K562 (cell line): ENCODE measurements at regions not wholly inside any gene's neighbourhood (a gene's known extent, or its start where the extent isn't known, plus 50 kb on each side); places are given as distances from the start of the nearest gene placed in this dataset.

Experiments
- ATAC-seq: fragments of 200-7000 bp; cut with Tn5 transposase; 3 replicates; pipeline ENCODE4 v1.9.1; 2020; ENCODE audit warnings: moderate library complexity
- BruUV-seq: library from RNA; stranded (reverse); fragments of 400-500 nt; replicated peaks from 2 replicates; lab custom pipeline; 2021; lab: Mats Ljungman, UMichigan
- CTCF ChIA-PET: fragments of 300-600 bp; formaldehyde crosslinking; extraction: SDS; loops from one replicate; lab custom pipeline; 2021; ENCODE audit warnings: low intra/inter-chr PET ratio; lab: Yijun Ruan, JAX
- POLR2A ChIA-PET: fragments of 300-600, 350-650 bp; sonication (Branson Sonifier 250); formaldehyde crosslinking; extraction: SDS; loops from one replicate; lab custom pipeline; 2021; ENCODE audit warnings: antibody characterized with exemption, inconsistent platforms; lab: Yijun Ruan, JAX
- DNase-seq, 4 experiments: peaks; one replicate each; pipeline versions ENCODE4 v3.0.0 to v3.0.0-alpha.2; 2011 to 2018; ENCODE audit warnings: low spot score in 3 of 4, mixed read lengths in 3 of 4; ENCODE audit errors: extremely low read depth in 1 of 4
- FAIRE-seq: peaks from 2 replicates; lab custom pipeline; 2011; peaks lifted over from hg19 to GRCh38; lab: Jason Lieb, UNC
- H2AFZ ChIP-seq: 2 replicates; pipeline ENCODE4 v1.6.0; 2011; ENCODE audit warnings: low read depth, low read length, control low read depth, inconsistent platforms
- H3K27ac ChIP-seq: fragments of 200-600 bp; 3 replicates; pipeline ENCODE4 v1.8.0; 2011; ENCODE audit warnings: low read depth, mild to moderate bottlenecking, control low read depth, inconsistent platforms, low read length, moderate library complexity, mixed read lengths; ENCODE audit errors: extremely low read depth
- H3K27me3 ChIP-seq, 2 experiments: fragments of 300-600 bp in 1 of 2; 2 replicates in 1 of 2; 3 replicates in 1 of 2; pipeline versions ENCODE4 v1.6.0 to v1.8.0; 2011; ENCODE audit warnings: inconsistent platforms in 2 of 2, low read length in 2 of 2, mild to moderate bottlenecking in 1 of 2, mixed read lengths in 1 of 2, moderate library complexity in 1 of 2; ENCODE audit not compliant: control insufficient read depth in 2 of 2, insufficient read depth in 2 of 2
- H3K36me3 ChIP-seq: fragments of 300-600 bp; 3 replicates; pipeline ENCODE4 v1.8.0; 2011; ENCODE audit warnings: mild to moderate bottlenecking, low read length, inconsistent platforms; ENCODE audit not compliant: control insufficient read depth, insufficient read depth
- H3K4me1 ChIP-seq, 2 experiments: fragments of 200-600 bp in 1 of 2; replicated peaks in 1 of 2; 2 replicates in 1 of 2; 3 replicates in 1 of 2; pipeline versions ENCODE4 v1.5.1 to v1.8.0; 2011; ENCODE audit warnings: inconsistent platforms in 2 of 2, low read length in 2 of 2, mild to moderate bottlenecking in 1 of 2, mixed read lengths in 1 of 2, moderate library complexity in 1 of 2; ENCODE audit not compliant: control insufficient read depth in 2 of 2, insufficient read depth in 2 of 2
- H3K4me2 ChIP-seq: 2 replicates; pipeline ENCODE4 v1.6.1; 2011; ENCODE audit warnings: low read length, control low read depth, inconsistent platforms, mixed read lengths; ENCODE audit not compliant: insufficient read depth
- H3K4me3 ChIP-seq: fragments of 200-600 bp; sonication (generic), shearing (Covaris generic); 2 replicates; pipeline ENCODE4 v1.5.1; 2016; ENCODE audit warnings: control low read depth, inconsistent platforms
- H3K79me2 ChIP-seq: fragments of 200-600 bp; 3 replicates; pipeline ENCODE4 v1.8.0; 2011; ENCODE audit warnings: low read length, inconsistent platforms; ENCODE audit not compliant: control insufficient read depth, insufficient read depth
- H3K9ac ChIP-seq, 2 experiments: 2 replicates each; pipeline versions ENCODE4 v1.6.0 to v1.6.1; 2011; ENCODE audit warnings: low read depth in 2 of 2, low read length in 2 of 2, control low read depth in 1 of 2, inconsistent platforms in 1 of 2, mild to moderate bottlenecking in 1 of 2, mixed read lengths in 1 of 2; ENCODE audit not compliant: insufficient read depth in 1 of 2
- H3K9me1 ChIP-seq: one replicate; pipeline ENCODE4 v1.6.0; 2011; ENCODE audit warnings: inconsistent platforms, mild to moderate bottlenecking, low read length, moderate library complexity; ENCODE audit not compliant: control insufficient read depth, insufficient read depth
- H3K9me3 ChIP-seq: replicated peaks from 2 replicates; pipeline ENCODE4 v1.5.1; 2011; ENCODE audit warnings: low read depth, low read length, inconsistent platforms; ENCODE audit not compliant: control insufficient read depth, insufficient read depth
- H4K20me1 ChIP-seq: replicated peaks from 2 replicates; pipeline ENCODE4 v1.6.1; 2011; ENCODE audit warnings: low read length, inconsistent platforms, mixed read lengths; ENCODE audit not compliant: control insufficient read depth, insufficient read depth
- EWSR1 ChIP-seq: fragments of 450-650 bp; IDR thresholded peaks from 2 replicates; pipeline ENCODE4 v1.6.1; 2018; ENCODE audit warnings: borderline replicate concordance, mild to moderate bottlenecking, low read depth, moderate library complexity; ENCODE audit not compliant: partially characterized antibody
- L3MBTL2 ChIP-seq: fragments of 450-650 bp; IDR thresholded peaks from 2 replicates; pipeline ENCODE4 v1.6.1; 2016; ENCODE audit warnings: mild to moderate bottlenecking, moderate library complexity
- MAZ ChIP-seq, 2 experiments: fragments of 450-650 bp in 1 of 2; sonication (generic) in 1 of 2; formaldehyde crosslinking; IDR thresholded peaks in 1 of 2; conservative IDR thresholded peaks in 1 of 2; 2 replicates each; pipeline versions ENCODE4 v1.4.0 to v1.5.0; 2020; ENCODE audit warnings: mild to moderate bottlenecking in 1 of 2, missing genetic modification reagents in 1 of 2
- ZC3H8 ChIP-seq: fragments of 450-650 bp; IDR thresholded peaks from 2 replicates; pipeline ENCODE4 v1.6.1; 2017
- ZNF184 ChIP-seq: sonication (generic); formaldehyde crosslinking; IDR thresholded peaks from 2 replicates; pipeline ENCODE4 v1.5.0; 2020; ENCODE audit warnings: missing genetic modification reagents
- ZNF766 ChIP-seq: fragments of 200-800 bp; sonication (Bioruptor generic); conservative IDR thresholded peaks from 2 replicates; pipeline ENCODE4 v1.6.1; 2016; ENCODE audit warnings: missing genetic modification characterization, missing compliant biosample characterization
- WGBS: fragments of 100-300 bp; shearing (Covaris generic); methylation state at CpG from one replicate; pipeline ENCODE4 v1.1.6; 2016; ENCODE audit warnings: low coverage, mixed read lengths; ENCODE audit not compliant: insufficient coverage; ENCODE audit errors: missing lambda C conversion rate; 5-methylcytosine and 5-hydroxymethylcytosine counted together
- in situ Hi-C: fragments of 300-500 bp; cut with MboI; formaldehyde crosslinking; loops from 4 replicates; pipeline ENCODE4 v1.15.0; 2018; ENCODE audit warnings: inconsistent platforms, mixed read lengths
- intact Hi-C: fragments of 100-400 bp; cut with micrococcal nuclease; formaldehyde crosslinking; loops from 2 replicates; pipeline ENCODE4 v1.14.2; 2022
- TF ChIP-seq, protein P1 (sequence below): sonication (generic); formaldehyde crosslinking; IDR thresholded peaks from 2 replicates; pipeline ENCODE4 v1.9.0; 2022; ENCODE audit warnings: mild to moderate bottlenecking, missing genetic modification reagents
- TF ChIP-seq, protein P2 (sequence below): sonication (generic); formaldehyde crosslinking; IDR thresholded peaks from 2 replicates; pipeline ENCODE4 v1.8.1; 2023; ENCODE audit warnings: mild to moderate bottlenecking, missing genetic modification reagents, moderate library complexity
- TF ChIP-seq, protein P3 (sequence below): fragments of 450-650 bp; IDR thresholded peaks from 2 replicates; pipeline ENCODE4 v1.6.1; 2017; ENCODE audit warnings: mild to moderate bottlenecking, moderate library complexity

DNA sequence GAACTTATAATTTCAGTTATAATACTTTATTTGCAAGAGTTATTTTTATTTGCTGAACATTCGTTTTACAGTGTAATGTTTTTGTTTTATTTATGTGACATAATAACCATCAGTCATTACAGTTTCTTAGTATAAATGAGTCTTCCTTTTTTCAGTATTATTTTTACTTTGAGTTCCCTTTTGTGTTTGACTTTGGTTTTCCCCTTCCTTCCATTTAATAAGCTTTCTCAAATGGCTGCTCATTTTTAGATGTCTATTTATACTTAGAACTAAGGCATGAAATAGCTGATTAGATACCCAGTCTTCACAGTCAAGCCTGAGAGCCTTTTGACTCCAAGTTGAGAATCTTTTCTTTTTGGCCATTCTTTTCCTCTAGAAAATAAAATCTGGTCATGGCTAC is 404.5 kb downstream of the LRFN5 start:
- H2AFZ ChIP-seq: no peak overlapping the region
- CTCF ChIA-PET: no interaction called here
- ATAC-seq: no peak

More for the DNA sequence above, 404.5 kb downstream of the LRFN5 start:
- no peak overlapping the region for H3K4me2 ChIP-seq
- no peaks in the 10 kb centered on the region for H3K79me2 ChIP-seq
- no peaks in the 10 kb centered on the region for H3K27me3 ChIP-seq
- H4K20me1 ChIP-seq: no peaks in the 10 kb centered on the region
- H3K9ac ChIP-seq: no peak overlapping the region
- no peak overlapping the region for H3K27ac ChIP-seq
- 0% methylated on average over 1 of the region's 1 CpG for WGBS
- H3K4me1 ChIP-seq: no peaks in the 10 kb centered on the region
- in situ Hi-C loops: no loop called here
- DNase-seq: no peak
- no peaks in the 10 kb centered on the region for H3K9me3 ChIP-seq
- intact Hi-C loops: no loop called here
- TF ChIP-seq, protein P1, sequence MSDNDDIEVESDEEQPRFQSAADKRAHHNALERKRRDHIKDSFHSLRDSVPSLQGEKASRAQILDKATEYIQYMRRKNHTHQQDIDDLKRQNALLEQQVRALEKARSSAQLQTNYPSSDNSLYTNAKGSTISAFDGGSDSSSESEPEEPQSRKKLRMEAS: no peak
- TF ChIP-seq ZNF184 (CRISPR knock-in tag): no peak
- no peak for TF ChIP-seq L3MBTL2
- TF ChIP-seq, protein P2, sequence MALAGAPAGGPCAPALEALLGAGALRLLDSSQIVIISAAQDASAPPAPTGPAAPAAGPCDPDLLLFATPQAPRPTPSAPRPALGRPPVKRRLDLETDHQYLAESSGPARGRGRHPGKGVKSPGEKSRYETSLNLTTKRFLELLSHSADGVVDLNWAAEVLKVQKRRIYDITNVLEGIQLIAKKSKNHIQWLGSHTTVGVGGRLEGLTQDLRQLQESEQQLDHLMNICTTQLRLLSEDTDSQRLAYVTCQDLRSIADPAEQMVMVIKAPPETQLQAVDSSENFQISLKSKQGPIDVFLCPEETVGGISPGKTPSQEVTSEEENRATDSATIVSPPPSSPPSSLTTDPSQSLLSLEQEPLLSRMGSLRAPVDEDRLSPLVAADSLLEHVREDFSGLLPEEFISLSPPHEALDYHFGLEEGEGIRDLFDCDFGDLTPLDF (CRISPR knock-in tag): no peak
- no peak for TF ChIP-seq EWSR1
- no peak for TF ChIP-seq MAZ (CRISPR knock-in tag; conservative IDR thresholded peaks at IDR 0.05 in 1 of 2, IDR thresholded peaks at IDR 0.05 in 1 of 2)
- no peak for TF ChIP-seq ZNF766 (CRISPR knock-in tag)
- no peak for TF ChIP-seq ZC3H8
- TF ChIP-seq, protein P3, sequence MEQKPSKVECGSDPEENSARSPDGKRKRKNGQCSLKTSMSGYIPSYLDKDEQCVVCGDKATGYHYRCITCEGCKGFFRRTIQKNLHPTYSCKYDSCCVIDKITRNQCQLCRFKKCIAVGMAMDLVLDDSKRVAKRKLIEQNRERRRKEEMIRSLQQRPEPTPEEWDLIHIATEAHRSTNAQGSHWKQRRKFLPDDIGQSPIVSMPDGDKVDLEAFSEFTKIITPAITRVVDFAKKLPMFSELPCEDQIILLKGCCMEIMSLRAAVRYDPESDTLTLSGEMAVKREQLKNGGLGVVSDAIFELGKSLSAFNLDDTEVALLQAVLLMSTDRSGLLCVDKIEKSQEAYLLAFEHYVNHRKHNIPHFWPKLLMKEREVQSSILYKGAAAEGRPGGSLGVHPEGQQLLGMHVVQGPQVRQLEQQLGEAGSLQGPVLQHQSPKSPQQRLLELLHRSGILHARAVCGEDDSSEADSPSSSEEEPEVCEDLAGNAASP: no peak
- FAIRE-seq: no peak
- no TSS peak for BruUV-seq
- no peaks in the 10 kb centered on the region for H3K36me3 ChIP-seq
- no peaks in the 10 kb centered on the region for H3K9me1 ChIP-seq
- H3K4me3 ChIP-seq: no peak overlapping the region
- POLR2A ChIA-PET: no interaction called here
